Fibroblast of skin of left quadriceps (primary cell): ENCODE measurements at regions not wholly inside any gene's neighbourhood (a gene's known extent, or its start where the extent isn't known, plus 50 kb on each side); places are given as distances from the start of the nearest gene placed in this dataset.

ENCODE experiments used
- DNase-seq, 2 experiments: peaks; one replicate each; pipeline ENCODE4 v3.0.0-alpha.2; 2013; ENCODE audit warnings: low read depth in 2 of 2

- no peak for DNase-seq
Measured at GRCh38 chr2:15718944-15719323, 127.3 kb downstream of the DDX1 start.

GRCh38 chr2:15719566-15720313 lies 128.1 kb downstream of the DDX1 start:
- no peak for DNase-seq

GRCh38 chr2:15720561-15721307 lies 129.1 kb downstream of the DDX1 start:
- DNase-seq = no peak

- no peak for DNase-seq
Measured at GRCh38 chr2:15721411-15722067, 129.9 kb downstream of the DDX1 start.

GRCh38 chr2:15722980-15723379 lies 131.3 kb downstream of the DDX1 start:
- no peak for DNase-seq

GRCh38 chr2:15724235-15724634 lies 132.6 kb downstream of the DDX1 start:
- DNase-seq = no peak

- DNase-seq = no peak
Measured at GRCh38 chr2:15725101-15725781, 133.6 kb downstream of the DDX1 start.

- DNase-seq = no peak
Measured at GRCh38 chr2:15725782-15726112, 134.1 kb downstream of the DDX1 start.

GRCh38 chr2:15726321-15727057 lies 134.8 kb downstream of the DDX1 start:
- DNase-seq = no peak

- DNase-seq = no peak
Measured at GRCh38 chr2:15727396-15728244, 136.0 kb downstream of the DDX1 start.

GRCh38 chr2:15728245-15728938 lies 136.7 kb downstream of the DDX1 start:
- DNase-seq = no peak

GRCh38 chr2:15729001-15729400 lies 137.3 kb downstream of the DDX1 start:
- no peak for DNase-seq

GRCh38 chr2:15729709-15730544 lies 138.3 kb downstream of the DDX1 start:
- no peak for DNase-seq

- peak; percentile 51 to 58 for DNase-seq
Measured at GRCh38 chr2:15730545-15731212, 139.0 kb downstream of the DDX1 start.

GRCh38 chr2:15731213-15731888 lies 139.7 kb downstream of the DDX1 start:
- no peak for DNase-seq

GRCh38 chr2:15731889-15732271 lies 140.2 kb downstream of the DDX1 start:
- no peak for DNase-seq

- no peak for DNase-seq
Measured at GRCh38 chr2:15732341-15733077, 140.8 kb downstream of the DDX1 start.
